Erythroblast (primary cell): ENCODE measurements at regions not wholly inside any gene's neighbourhood (a gene's known extent, or its start where the extent isn't known, plus 50 kb on each side); places are given as distances from the start of the nearest gene placed in this dataset.

Experiments used
- GATA1 ChIP-seq: IDR thresholded peaks from 2 replicates; pipeline ENCODE4 v1.6.1; 2011; ENCODE audit warnings: low read depth, mild to moderate bottlenecking, control low read depth, low read length, moderate library complexity
- POLR2A ChIP-seq: IDR thresholded peaks from 2 replicates; pipeline ENCODE4 v1.6.1; 2011; ENCODE audit warnings: mild to moderate bottlenecking, low read length

- TF ChIP-seq POLR2A (no peak), GATA1 (no peak)
Measured at GRCh38 chr3:87173776-87174175, 53.3 kb upstream of the CHMP2B start.
